ENCODE measurements at regions not wholly inside any gene's neighbourhood (a gene's known extent, or its start where the extent isn't known, plus 50 kb on each side); places are given as distances from the start of the nearest gene placed in this dataset.

DNA sequence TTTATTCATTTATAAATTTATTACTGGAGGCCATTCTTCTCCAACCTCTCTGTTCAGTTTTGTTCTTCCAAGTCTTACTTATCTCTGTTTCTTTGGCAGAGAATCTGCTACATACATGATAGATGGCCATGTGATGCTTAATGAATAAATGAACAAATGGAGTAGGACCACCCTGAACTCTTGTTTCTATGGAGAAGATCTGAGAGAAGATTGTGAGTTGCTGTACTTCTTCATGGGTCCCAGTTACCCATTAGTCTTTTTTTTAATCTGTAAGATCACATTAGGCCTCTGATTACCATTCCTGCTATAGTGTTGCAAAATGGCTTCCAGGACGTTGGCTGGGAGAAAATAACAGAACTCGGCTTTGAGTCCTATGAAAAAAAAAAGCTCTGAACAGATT lies 191.9 kb upstream of the SYNPR start:
- FAIRE-seq = no peak
- DNase-seq (ENCODE audit: insufficient read length) = no peak
- TF ChIP-seq TAF1 (IDR thresholded peaks at IDR 0.05; ENCODE audit: borderline replicate concordance, low read depth, low read length) (no peak), POLR2AphosphoS5 (IDR thresholded peaks at IDR 0.05; ENCODE audit: low read depth, low read length) (no peak)

DNA sequence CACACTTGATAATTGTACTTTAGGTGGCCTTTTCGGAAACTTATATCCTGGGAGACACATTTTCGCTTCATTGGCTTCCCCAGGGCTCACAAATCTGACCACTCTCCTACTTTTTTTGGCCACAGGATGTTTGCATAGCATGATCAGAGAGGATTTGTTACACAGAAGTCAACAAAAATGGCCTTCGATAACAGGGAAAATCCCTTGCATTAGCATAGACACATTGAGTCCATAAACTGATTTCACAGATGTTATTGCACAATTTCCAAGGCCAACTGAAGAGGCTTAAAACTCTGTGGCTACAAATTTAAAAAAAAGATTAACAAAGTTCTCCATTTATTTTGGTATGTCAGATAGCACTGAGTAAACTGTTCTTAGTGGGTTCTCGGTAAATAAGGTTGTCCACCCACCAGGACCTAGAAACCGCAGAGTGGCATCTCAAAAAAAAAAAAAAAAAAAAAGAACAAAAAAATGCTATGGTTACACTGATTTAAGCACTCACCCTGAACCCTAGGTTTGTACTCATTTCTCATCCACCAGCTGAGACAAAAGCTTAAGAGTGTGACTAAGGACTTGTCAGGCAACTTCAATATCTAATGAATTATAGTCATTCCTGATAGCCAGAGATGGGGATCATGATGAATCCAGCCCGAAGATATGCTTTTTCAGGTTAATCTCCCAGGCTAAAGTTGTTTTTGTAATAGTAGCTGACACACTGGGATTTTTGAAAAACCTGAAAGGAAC lies 188.9 kb upstream of the SYNPR start:
- no peak for DNase-seq (ENCODE audit: insufficient read length)
- no peak for FAIRE-seq
- TF ChIP-seq POLR2AphosphoS5 (IDR thresholded peaks at IDR 0.05; ENCODE audit: low read depth, low read length) = no peak

DNA sequence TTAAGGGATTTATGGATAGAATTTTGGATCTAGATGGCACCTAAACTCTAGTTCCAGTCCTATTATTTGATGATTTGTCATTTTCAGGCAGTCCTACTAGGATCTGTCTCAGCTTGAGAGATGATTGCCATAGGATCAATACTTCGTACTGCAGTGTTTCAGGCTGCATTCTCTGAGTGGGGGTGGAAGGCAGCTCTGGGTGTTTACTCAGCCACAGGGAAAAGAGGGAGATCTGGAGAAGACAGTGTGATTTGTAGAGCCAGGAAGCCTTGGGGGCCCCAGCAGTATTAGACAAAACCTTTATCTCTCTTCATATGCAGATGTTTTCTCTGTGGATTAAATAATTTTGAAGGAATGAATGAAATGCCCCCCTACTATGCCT lies 188.4 kb upstream of the SYNPR start:
- TF ChIP-seq POLR2A (IDR thresholded peaks at IDR 0.05; ENCODE audit: low read depth, low read length) (no peak), POLR2AphosphoS5 (IDR thresholded peaks at IDR 0.05; ENCODE audit: low read depth, low read length) (no peak), TAF1 (IDR thresholded peaks at IDR 0.05; ENCODE audit: borderline replicate concordance, low read depth, low read length) (no peak)
- no peak for FAIRE-seq
- no peak for DNase-seq (ENCODE audit: insufficient read length)

DNA sequence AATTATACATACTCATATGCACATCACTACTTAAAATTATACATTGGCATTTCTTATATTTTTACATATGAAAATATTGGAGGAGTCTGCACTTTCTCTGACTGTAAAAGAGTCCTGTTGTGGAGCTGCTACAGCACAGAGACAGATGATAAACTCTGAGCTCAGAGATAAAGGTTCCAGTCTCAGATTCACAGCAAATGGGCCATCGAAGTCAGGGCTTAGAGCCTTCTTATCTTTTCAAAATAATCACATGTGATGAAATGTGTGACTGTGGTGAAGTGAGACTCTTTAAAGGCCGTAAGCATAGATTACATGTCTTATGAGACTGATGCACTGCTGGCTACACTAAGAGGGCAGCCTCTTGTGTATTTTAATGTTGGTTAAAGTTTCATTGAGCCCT lies 187.5 kb upstream of the SYNPR start:
- FAIRE-seq (no peak), DNase-seq (ENCODE audit: insufficient read length) (no peak)
- TF ChIP-seq POLR2A (IDR thresholded peaks at IDR 0.05; ENCODE audit: low read depth, low read length) (no peak), POLR2AphosphoS5 (IDR thresholded peaks at IDR 0.05; ENCODE audit: low read depth, low read length) (no peak), TAF1 (IDR thresholded peaks at IDR 0.05; ENCODE audit: borderline replicate concordance, low read depth, low read length) (no peak)

DNA sequence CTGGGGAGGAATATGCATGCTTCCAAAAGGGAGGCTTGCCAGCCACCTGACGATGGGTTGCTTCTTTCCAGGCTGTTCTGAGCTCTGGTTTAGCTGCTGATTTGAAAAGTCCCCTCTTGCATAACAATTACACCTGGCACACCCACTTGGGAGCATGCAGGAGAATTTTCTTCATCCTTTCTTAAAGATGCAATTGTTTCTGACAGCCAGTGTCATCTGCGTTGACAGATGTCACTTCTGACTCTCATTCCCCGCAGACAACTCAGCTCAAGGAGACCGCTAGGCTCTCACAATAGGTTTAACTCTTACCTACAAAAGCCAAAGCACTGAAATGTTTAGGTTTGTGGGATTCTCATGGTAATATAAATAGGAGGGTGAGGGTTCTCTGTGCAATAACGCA lies 185.6 kb upstream of the SYNPR start:
- FAIRE-seq (no peak), DNase-seq (ENCODE audit: insufficient read length) (no peak)
- TF ChIP-seq TAF1 (IDR thresholded peaks at IDR 0.05; ENCODE audit: borderline replicate concordance, low read depth, low read length) (no peak), POLR2AphosphoS5 (IDR thresholded peaks at IDR 0.05; ENCODE audit: low read depth, low read length) (no peak), POLR2A (IDR thresholded peaks at IDR 0.05; ENCODE audit: low read depth, low read length) (no peak)

DNA sequence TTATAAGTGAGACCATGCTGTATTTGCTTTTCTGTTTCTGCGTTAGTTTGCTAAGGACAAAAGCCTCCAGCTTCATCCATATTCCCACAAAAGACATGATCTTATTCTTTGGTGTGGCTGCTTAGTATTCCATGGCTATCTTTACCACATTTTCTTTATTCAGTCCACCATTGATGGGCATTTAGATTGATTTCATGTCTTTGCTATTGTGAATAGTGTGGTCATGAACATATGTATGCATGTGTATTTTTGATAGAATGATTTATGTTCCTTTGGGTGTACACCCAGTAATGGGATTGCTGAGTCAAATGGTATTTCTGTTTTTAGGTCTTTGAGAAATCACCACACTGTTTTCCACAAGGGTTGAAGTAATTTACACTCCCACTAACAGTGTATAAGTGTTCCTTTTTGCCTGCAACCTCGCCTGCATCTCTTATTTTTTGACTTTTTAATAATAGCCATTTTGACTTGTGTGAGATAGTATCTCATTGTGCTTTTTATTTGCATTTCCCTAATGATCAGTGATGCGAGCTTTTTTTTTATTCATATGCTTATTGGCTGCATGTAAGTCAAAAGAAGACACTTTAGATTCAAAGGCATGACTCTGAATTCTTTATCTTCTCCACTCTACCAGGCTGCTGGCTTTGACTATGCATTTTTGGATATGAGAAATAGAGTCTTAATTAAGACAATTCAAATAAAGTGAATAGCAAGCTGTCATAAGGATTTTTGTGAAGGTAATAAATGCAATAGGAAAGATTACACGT lies 183.3 kb upstream of the SYNPR start:
- no peak for TF ChIP-seq TAF1 (IDR thresholded peaks at IDR 0.05; ENCODE audit: borderline replicate concordance, low read depth, low read length)
- no peak for TF ChIP-seq POLR2A (IDR thresholded peaks at IDR 0.05; ENCODE audit: low read depth, low read length)
- no peak for TF ChIP-seq POLR2AphosphoS5 (IDR thresholded peaks at IDR 0.05; ENCODE audit: low read depth, low read length)
- DNase-seq (ENCODE audit: insufficient read length) (no peak), FAIRE-seq (no peak)

DNA sequence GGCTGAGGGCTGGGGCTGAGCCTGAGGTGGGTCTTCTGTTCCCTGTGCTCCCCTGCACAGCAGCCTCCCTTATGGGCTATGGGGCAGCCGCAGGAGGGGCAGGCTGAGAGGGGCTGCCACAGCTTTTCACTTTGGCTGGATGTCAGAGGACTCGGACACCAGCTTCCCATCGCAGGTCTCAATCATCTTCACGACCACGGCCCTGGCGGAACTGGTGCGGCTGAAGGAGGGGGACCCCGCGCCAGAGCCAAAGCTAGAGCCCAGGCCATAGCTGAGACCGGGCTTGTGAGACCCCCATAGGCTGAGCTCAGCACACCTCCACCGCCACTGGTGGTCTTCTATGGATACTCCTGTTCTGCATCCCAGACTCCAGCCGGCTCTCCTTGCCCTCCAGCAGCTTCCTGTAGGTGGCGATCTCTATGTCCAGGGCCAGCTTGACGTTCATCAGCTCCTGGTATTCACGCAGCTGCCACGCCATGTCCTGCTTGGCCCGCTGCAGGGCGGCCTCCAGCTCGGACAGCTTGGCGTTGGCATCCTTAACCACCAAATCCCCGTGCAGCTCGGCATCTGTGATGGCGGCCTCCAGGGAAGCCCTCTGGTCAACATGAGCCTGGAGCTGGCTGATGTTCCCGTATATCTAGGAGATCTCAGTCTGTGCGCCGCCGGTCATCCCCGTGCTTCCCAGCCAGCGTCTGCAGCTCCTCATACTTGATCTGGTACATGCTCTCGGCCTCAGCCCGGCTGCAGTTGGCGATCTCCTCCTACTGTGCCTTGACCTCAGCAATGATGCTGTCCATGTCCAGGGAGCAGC lies 181.7 kb upstream of the SYNPR start:
- DNase-seq (ENCODE audit: insufficient read length) (no peak), FAIRE-seq (no peak)
- TF ChIP-seq POLR2AphosphoS5 (IDR thresholded peaks at IDR 0.05; ENCODE audit: low read depth, low read length) = no peak
- no peak for TF ChIP-seq POLR2A (IDR thresholded peaks at IDR 0.05; ENCODE audit: low read depth, low read length)
- TF ChIP-seq TAF1 (IDR thresholded peaks at IDR 0.05; ENCODE audit: borderline replicate concordance, low read depth, low read length) = no peak

DNA sequence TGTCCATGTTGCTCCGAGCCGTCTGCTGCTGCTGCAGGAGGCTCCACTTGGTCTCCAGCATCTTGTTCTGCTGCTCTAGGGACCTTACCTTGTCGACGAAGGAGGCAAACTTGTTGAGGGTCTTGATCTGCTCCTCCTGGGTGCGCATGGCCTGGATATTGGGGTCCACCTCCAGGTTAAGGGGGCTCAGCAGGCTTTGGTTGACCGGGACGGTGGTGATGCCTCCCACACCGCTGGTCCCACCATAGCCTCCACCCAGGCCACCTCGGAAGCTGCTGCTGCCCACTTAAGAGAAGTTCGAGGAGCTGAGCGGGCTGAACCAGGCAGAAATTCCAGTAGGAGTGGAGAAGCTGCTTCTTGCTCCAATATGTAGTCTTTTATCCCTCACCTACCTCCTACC lies 180.7 kb upstream of the SYNPR start:
- FAIRE-seq (no peak), DNase-seq (ENCODE audit: insufficient read length) (no peak)
- TF ChIP-seq POLR2A (IDR thresholded peaks at IDR 0.05; ENCODE audit: low read depth, low read length) (no peak), TAF1 (IDR thresholded peaks at IDR 0.05; ENCODE audit: borderline replicate concordance, low read depth, low read length) (no peak), POLR2AphosphoS5 (IDR thresholded peaks at IDR 0.05; ENCODE audit: low read depth, low read length) (no peak)

DNA sequence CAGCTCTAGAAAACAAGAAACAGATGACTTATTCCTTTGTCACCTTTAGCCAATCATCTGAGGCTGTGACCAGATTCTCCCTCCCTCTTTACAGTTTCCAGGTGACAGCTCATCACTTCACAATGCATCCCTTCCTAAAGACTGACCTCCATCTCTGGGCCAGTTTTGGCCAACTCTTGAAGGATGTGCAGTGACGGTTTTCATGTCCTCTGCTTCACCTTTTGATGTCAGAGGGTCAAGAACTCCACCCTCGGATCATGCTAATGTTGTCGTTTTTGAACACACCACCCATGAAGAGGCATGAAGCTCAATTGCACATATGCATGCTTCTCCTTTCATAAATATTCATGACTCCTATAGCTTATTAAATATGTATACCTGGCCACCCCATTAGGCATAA lies 161.2 kb upstream of the SYNPR start:
- TF ChIP-seq POLR2A (IDR thresholded peaks at IDR 0.05; ENCODE audit: low read depth, low read length) (no peak), POLR2AphosphoS5 (IDR thresholded peaks at IDR 0.05; ENCODE audit: low read depth, low read length) (no peak), TAF1 (IDR thresholded peaks at IDR 0.05; ENCODE audit: borderline replicate concordance, low read depth, low read length) (no peak)
- FAIRE-seq (no peak), DNase-seq (ENCODE audit: insufficient read length) (no peak)

DNA sequence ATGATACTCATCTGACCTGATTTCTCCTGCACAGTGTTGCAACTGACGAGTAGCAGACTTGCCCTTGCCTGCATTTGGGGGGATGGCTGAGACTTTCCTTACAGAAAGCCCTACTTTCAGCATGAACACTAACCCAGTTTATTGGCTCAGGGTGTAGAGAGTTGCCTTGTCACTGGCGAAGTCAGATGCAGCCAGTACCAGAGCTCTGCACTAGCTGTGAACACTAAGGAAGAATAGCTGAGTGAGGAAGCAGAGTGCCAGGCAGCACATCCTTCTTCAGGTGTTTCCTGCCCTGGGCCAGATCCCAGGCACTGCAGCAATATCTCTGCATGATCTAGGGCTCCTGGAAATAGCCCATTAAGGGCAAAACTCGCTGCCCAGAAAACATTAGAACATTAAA lies 154.0 kb upstream of the SYNPR start:
- no peak for FAIRE-seq
- TF ChIP-seq TAF1 (IDR thresholded peaks at IDR 0.05; ENCODE audit: borderline replicate concordance, low read depth, low read length) = no peak
- no peak for TF ChIP-seq POLR2A (IDR thresholded peaks at IDR 0.05; ENCODE audit: low read depth, low read length)
- no peak for TF ChIP-seq POLR2AphosphoS5 (IDR thresholded peaks at IDR 0.05; ENCODE audit: low read depth, low read length)

DNA sequence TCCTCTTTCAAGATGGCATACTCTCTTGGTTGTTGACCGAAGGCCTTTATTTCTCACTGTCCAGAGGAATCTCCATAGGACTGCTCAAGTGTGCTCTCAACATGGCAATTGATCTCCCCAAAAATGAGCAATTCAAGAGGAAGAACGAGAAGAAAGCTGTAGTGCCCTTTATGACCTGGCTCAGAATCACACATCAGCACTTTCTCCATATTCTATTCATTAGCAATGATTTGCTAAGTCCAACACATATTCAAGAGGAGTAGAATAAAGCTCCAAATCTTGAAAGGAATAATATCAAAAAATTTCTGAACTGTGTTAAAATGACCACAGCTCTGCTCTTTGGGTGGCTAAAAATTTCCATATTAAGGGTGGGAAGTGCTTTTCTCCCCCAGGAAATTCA lies 151.6 kb upstream of the SYNPR start:
- TF ChIP-seq TAF1 (IDR thresholded peaks at IDR 0.05; ENCODE audit: borderline replicate concordance, low read depth, low read length) = no peak
- FAIRE-seq (no peak), DNase-seq (ENCODE audit: insufficient read length) (no peak)

More for the DNA sequence above, 154.0 kb upstream of the SYNPR start:
- no peak for DNase-seq (ENCODE audit: insufficient read length)

DNA sequence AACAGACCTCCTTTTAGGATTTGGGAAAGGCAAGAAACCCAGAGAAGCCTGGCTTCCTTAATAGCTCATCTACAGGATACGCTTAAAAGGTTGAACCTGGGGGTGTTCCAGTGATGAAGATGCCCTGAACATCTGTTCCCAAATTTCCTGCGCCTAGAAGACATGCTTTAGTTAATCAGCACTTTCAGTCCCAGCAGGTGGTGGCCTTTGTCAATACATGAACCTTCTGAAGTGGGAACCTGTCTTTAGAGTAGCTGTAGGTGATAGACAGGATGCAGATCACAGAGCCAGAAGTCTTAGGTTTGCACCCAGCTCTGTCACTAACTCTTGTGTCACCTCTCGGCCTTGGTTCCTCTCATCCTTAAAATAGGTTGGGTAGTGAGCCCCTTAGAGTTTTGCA lies 149.7 kb upstream of the SYNPR start:
- no peak for DNase-seq (ENCODE audit: insufficient read length)
- TF ChIP-seq POLR2AphosphoS5 (IDR thresholded peaks at IDR 0.05; ENCODE audit: low read depth, low read length) = no peak
- FAIRE-seq = no peak

All from GM12892 (cell line).